ENCODE measurements at regions not wholly inside any gene's neighbourhood (a gene's known extent, or its start where the extent isn't known, plus 50 kb on each side); places are given as distances from the start of the nearest gene placed in this dataset.
"Not testable (repeated sequence)": the region's sequence is repeated elsewhere in the genome, so short reads cannot be mapped to it uniquely, and the experiment has no call there.

DNA sequence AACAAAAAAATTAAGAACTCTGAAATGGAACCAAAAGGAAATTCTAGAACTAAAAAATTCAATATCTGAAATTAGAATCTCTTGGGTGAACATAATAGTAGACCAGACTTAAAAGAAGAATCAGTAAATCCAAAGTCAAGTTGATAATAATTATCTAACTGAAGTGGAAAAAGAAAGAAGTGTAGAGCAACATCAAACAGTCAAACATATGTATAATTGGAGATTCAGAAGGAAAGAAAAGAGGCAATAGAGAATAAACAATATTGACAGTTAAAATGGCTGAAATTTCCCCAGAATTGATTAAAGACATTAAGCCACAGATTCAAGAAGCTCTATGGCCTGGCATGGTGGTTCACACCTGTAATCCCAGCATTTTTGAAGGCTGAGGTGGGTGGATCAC lies 383.6 kb downstream of the PREX1 start:
- no peak for DNase-seq (ENCODE audit: low read depth)

DNA sequence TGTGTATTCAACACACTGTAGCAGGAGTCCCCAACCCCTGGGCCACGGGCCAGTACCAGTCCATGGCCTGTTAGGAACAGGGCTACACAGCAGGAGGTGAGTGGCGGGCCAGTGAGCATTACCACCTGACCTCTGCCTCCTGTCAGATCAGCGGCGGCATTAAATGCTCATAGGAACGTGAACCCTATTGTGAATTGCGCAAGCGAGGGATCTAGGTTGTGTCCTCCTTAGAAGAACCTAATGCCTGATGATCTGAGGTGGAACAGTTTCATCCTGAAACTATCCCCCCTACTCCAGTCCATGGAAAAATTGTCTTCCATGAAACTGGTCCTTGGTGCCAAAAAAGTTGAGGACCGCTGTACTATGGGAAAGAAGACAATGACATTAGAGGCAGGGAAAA lies 386.9 kb downstream of the PREX1 start:
- DNase-seq (ENCODE audit: low read depth), result no peak

DNA sequence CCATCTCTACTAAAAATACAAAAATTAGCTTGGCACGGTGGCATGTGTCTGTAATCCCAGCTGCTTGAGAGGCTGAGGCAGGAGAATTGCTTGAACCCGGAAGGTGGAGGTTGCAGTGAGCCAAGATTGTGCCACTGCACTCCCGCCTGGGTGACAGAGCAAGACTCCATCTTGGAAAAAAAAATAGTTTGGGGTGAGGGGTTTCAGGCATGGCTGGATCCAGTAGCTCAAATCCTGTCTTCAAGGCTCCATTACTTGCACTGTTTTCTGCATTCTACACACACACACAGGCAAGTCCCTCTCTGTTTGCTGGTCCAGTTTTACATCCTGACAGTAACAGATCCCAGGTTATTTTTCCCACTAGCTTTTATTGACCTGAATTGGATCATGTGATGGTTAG lies 387.5 kb downstream of the PREX1 start:
- not testable (repeated sequence) for DNase-seq (ENCODE audit: low read depth)

DNA sequence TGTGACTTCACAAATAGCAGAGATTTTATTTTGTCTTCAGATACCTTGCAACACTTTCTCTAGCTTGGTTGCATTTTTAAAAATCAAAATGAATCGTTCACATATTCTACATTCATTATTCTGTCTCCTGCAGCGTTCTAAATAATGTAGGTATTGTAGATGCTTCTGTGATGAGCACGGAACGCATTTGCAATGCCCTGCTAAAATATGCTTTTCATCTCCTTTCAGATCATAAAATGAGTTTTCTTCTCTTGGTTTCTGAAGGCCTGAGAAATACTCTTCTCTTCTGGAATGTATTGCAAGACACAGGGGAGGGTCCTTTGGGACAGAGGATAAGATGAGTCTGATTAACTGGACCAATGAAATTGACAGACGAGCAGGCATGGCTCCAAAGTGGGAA lies 390.7 kb downstream of the PREX1 start:
- no peak for DNase-seq (ENCODE audit: low read depth)

- not testable (repeated sequence) for DNase-seq (ENCODE audit: low read depth)
Measured at GRCh38 chr20:48436609-48437008, 391.2 kb downstream of the PREX1 start.

GRCh38 chr20:48433178-48433577 lies 394.6 kb downstream of the PREX1 start:
- DNase-seq (ENCODE audit: low read depth), result no peak

- no peak for DNase-seq (ENCODE audit: low read depth)
Measured at GRCh38 chr20:48432494-48432832, 395.3 kb downstream of the PREX1 start.

DNA sequence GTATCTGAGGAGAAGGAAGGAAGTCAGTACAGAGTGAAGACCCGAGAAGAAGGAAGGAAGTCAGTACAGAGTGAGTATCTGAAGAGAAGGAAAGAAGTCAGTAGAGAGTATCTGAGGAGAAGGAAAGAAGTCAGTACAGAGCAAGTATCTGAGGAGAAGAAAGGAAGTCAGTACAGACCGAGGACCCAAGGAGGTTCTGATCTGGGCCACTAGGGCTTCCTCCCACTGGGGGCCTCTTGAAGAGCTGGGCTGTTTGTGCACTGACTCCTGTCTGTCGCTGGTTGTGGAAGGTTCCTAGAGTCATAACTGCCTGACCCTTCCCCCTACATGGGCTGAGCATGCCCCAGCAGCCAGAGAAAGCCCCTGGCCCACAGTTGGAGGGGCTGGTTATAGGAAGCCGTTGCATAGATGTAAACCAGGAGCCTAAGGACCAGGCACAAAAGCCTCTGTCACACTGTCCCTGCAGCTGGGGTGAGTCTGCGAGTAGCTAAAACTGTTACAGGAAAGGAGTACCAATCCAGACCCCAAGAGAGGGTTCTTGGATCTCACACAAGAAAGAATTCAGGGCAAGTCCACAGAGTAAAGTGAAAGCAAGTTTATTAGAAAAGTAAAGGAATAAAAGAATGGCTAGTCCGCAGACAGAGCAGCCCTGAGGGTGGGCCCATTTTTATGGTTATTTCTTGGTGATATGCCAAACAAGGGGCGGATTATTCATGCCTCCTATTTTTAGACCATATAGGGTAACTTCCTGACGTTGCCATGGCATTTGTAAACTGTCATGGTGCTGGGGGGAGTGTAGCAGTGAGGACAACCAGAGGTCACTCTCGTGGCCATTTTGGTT lies 395.9 kb downstream of the PREX1 start:
- DNase-seq (ENCODE audit: low read depth), result no peak

DNA sequence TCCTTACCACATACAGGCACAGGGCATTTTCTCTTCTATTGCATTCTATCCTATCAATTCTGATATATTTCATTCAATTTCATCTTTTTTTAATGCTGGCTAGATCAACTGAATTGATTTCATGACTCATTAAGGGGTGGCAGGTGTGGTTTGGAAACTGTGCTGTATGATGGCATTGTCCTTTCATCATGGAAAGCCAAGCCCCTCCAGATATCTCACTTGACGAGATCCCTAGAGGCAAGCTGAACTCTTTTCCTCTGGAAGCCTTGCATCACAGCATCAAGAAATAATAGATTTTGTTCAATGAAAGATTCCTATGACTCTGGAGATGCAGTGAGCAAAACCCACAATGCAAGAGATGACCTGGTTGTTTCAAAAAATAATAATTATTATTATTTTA lies 401.2 kb downstream of the PREX1 start:
- no peak for DNase-seq (ENCODE audit: low read depth)

DNA sequence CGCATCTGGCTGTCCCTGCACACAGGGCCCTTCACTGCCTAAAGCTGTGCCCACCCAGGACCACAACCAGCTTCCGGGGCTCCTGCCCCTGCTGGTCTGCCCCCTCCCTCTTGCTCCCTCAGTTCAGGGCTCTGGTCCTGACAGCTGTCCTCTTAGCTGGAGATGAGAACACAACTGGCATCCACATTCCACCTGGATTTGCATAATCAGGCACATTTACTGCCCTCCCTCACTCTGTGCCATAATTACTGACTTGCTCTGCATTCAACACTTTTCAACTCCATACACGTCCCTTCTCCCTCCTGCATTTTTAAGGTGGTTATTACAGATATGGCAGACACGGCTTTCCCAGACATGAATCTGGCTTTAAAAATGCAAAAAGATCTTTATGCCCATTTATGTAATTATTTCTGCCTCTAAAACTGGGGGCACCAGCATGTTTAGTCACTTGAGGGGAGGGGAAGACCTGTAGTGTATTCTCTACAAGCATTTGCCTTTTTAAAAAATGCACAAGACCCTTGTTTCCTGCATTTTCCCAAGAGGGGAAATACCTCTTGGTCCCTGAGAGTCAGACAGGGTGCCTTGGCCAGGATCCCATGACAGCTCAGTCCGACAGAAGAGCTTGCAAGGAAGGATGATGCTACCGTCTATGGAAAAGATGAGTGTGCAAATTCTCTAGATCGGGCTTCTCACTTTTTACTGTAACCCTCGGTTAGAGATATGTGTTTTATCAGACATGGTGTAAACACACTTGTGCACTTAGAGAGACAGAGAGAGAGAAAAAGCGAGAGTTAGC lies 401.8 kb downstream of the PREX1 start:
- no peak for DNase-seq (ENCODE audit: low read depth)

GRCh38 chr20:48425321-48425720 lies 402.5 kb downstream of the PREX1 start:
- no peak for DNase-seq (ENCODE audit: low read depth)

GRCh38 chr20:48422242-48422960 lies 405.4 kb downstream of the PREX1 start:
- no peak for DNase-seq (ENCODE audit: low read depth)

DNA sequence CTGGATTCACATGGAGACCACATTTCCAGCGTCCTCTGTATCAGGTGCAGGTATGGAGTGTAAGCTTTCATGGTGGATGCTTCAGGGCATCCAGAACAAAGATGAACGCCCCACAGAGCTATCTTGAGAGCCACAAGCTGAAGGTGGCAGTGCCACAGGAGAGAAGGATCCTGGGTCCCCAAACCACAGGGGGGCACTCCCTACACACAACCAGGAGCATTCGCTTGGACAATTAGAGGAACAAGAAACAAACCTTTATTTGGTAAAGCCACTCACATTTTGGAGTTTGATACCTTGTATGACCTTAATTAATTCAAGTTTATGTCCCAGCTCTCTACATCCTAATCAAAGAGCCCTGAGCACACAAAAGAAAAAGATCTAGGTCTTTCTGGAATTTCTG lies 406.3 kb downstream of the PREX1 start:
- DNase-seq (ENCODE audit: low read depth), result no peak

DNA sequence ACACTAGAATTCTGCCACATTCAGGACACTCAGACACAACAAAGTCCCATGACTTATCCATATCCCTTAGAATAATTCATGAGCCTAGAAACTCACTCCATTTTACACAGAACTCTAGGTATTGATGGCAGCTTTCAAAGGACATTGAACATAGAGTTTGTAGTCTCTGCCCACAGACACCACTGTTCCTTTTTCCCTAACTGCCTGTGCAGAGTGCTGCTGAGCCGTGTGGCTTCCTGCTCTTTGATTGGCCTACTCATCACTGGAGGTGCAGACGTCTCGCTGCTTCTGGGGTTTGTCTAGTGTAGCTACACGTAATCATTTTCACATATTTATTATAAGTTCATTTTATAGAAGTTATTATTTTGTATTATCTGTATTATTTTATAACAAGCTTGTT lies 407.6 kb downstream of the PREX1 start:
- no peak for DNase-seq (ENCODE audit: low read depth)

DNA sequence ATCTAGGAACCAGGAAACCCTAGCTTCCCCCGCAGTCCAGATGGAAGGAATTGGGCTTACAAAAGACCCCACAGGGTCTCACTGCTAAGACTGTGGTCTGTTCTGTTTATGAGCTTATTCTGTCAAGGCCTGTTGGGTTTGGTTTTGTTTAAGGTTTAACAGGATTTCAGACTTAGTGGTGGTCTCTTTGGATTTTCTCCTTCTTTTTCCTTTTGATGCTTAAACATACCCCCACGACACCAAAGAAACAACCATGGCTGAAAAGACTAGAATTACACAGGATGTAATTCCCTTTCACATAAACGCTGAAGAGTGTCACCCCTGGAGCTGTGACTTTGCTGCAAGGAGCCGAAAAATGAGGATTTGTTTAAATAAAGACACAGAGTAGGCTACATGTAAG lies 408.6 kb downstream of the PREX1 start:
- DNase-seq (ENCODE audit: low read depth), result no peak

- no peak for DNase-seq (ENCODE audit: low read depth)
Measured at GRCh38 chr20:48416002-48416401, 411.8 kb downstream of the PREX1 start.

DNA sequence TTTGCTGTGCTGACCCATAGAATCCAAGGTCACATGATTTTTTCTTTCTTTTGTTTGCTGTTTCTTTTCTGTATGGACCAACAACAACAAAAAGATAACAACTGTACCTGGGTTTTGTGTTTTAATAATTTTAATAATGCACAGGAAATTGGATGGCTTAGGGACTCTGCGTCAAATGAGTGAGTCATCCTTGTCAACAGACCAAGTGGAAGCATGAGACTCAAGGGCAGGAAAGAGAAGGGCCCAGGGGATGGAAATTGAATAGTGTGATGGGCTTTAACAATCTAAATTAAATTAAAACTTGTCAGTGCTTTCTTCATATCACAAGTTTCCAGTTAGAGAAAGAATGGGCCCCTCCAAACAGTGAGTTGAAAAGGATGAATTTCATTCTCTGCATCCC lies 413.0 kb downstream of the PREX1 start:
- DNase-seq (ENCODE audit: low read depth), result no peak

- DNase-seq (ENCODE audit: low read depth), result no peak
Measured at GRCh38 chr20:48411919-48412522, 415.8 kb downstream of the PREX1 start.

- DNase-seq (ENCODE audit: low read depth), result peak; percentile 91
Measured at GRCh38 chr20:48411245-48411644, 416.6 kb downstream of the PREX1 start.

DNA sequence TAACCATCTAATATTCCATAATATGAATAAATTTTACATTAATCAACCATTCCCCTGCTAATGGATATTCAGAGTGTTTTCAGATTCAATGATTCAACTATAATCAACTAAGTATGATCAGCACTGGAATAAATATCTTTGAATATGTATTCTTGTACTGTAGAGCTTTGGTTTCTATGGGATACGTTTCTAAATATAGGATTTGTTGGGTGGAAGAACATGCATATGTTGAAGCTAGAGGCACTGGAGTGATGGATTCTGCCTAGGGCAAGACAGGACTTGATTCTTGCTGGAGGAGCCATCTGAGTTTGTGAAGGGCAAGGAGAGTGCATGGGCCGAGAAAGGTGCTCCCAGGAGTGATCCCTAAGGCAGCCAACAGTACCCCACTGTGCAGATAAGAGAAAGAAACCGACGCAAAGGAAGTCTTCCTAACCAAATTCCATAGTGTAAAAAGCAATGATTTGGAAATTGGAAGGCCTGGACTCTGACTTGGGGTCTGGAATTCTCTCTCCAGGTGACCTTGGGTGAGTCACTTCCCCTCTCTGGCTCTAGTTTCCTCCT lies 418.7 kb downstream of the PREX1 start:
- DNase-seq (ENCODE audit: low read depth), result no peak

- DNase-seq (ENCODE audit: low read depth), result no peak
Measured at GRCh38 chr20:48407710-48408109, 420.1 kb downstream of the PREX1 start.

- no peak for DNase-seq (ENCODE audit: low read depth)
Measured at GRCh38 chr20:48406912-48407340, 420.9 kb downstream of the PREX1 start.

Measured in forelimb muscle (tissue), 1 donor.